NCI-H524 (cell line): ENCODE measurements at regions not wholly inside any gene's neighbourhood (a gene's known extent, or its start where the extent isn't known, plus 50 kb on each side); places are given as distances from the start of the nearest gene placed in this dataset.

Experiments
- DNase-seq, 2 experiments: peaks; one replicate each; lab custom pipeline; 2025; lab: John Stamatoyannopoulos, UW

- DNase-seq = no peak
Measured at GRCh38 chr3:153072856-153073255, 89.2 kb upstream of the RAP2B start.

GRCh38 chr3:153073636-153074035 is 88.4 kb upstream of the RAP2B start:
- no peak for DNase-seq

GRCh38 chr3:153078826-153079225 is 83.2 kb upstream of the RAP2B start:
- no peak for DNase-seq

- peak; percentile 6 to 55 for DNase-seq
Measured at GRCh38 chr3:153079386-153079785, 82.6 kb upstream of the RAP2B start.

- peak; percentile 39 to 81 for DNase-seq
Measured at GRCh38 chr3:153080778-153081240, 81.2 kb upstream of the RAP2B start.

- no peak for DNase-seq
Measured at GRCh38 chr3:153084431-153084830, 77.6 kb upstream of the RAP2B start.

- DNase-seq = peak; percentile 25 to 70
Measured at GRCh38 chr3:153087595-153088566, 74.1 kb upstream of the RAP2B start.

- DNase-seq = no peak
Measured at GRCh38 chr3:153089620-153090019, 72.4 kb upstream of the RAP2B start.

GRCh38 chr3:153090973-153091372 is 71.1 kb upstream of the RAP2B start:
- DNase-seq = peak; percentile 8 to 52

- no peak for DNase-seq
Measured at GRCh38 chr3:153093629-153094028, 68.4 kb upstream of the RAP2B start.

- DNase-seq = no peak
Measured at GRCh38 chr3:153094386-153094785, 67.6 kb upstream of the RAP2B start.

- no peak for DNase-seq
Measured at GRCh38 chr3:153095441-153095840, 66.6 kb upstream of the RAP2B start.

- DNase-seq = no peak
Measured at GRCh38 chr3:153096731-153097131, 65.3 kb upstream of the RAP2B start.

GRCh38 chr3:153097213-153097612 is 64.8 kb upstream of the RAP2B start:
- DNase-seq = no peak

- DNase-seq = no peak
Measured at GRCh38 chr3:153099131-153099530, 62.9 kb upstream of the RAP2B start.

- DNase-seq = no peak
Measured at GRCh38 chr3:153103406-153103945, 58.5 kb upstream of the RAP2B start.

GRCh38 chr3:153110041-153110440 is 52.0 kb upstream of the RAP2B start:
- no peak for DNase-seq

GRCh38 chr3:153111016-153111415 is 51.0 kb upstream of the RAP2B start:
- DNase-seq = no peak
